ENCODE measurements at regions not wholly inside any gene's neighbourhood (a gene's known extent, or its start where the extent isn't known, plus 50 kb on each side); places are given as distances from the start of the nearest gene placed in this dataset.

- Mint-ChIP-seq H3K36me3 (ENCODE audit: low read depth, unreplicated experiment) (no peaks in the 10 kb centered on the region), H3K4me1 (ENCODE audit: low read depth, unreplicated experiment) (no peaks in the 10 kb centered on the region), H3K27me3 (ENCODE audit: low read depth, unreplicated experiment) (no peaks in the 10 kb centered on the region), H3K27ac (ENCODE audit: unreplicated experiment) (no peak overlapping the region), H3K9me3 (ENCODE audit: unreplicated experiment) (peaks cover 4% of the 10 kb centered on the region), H3K4me3 (ENCODE audit: unreplicated experiment) (no peak overlapping the region)
- no peak overlapping the region for H3K9ac ChIP-seq (ENCODE audit: low read length)
- no peak overlapping the region for H2AFZ ChIP-seq (ENCODE audit: low read depth, low read length)
- no peak for TF ChIP-seq CTCF (IDR thresholded peaks at IDR 0.05; ENCODE audit: insufficient read depth, low read depth, low read length)
- no peak for TF ChIP-seq EZH2 (IDR thresholded peaks at IDR 0.05; ENCODE audit: insufficient read depth, low read length)
- H4K20me1 ChIP-seq (ENCODE audit: insufficient read depth, low read length): no peaks in the 10 kb centered on the region
- no peaks in the 10 kb centered on the region for H3K9me3 ChIP-seq (ENCODE audit: insufficient read depth, low read depth, low read length)
- no peaks in the 10 kb centered on the region for H3K4me1 ChIP-seq (ENCODE audit: insufficient read depth, low read length)
- H3K36me3 ChIP-seq (ENCODE audit: insufficient read depth, low read length): no peaks in the 10 kb centered on the region
- FAIRE-seq (no peak), DNase-seq (ENCODE audit: low read depth) (no peak)
- H3K27me3 ChIP-seq (ENCODE audit: insufficient read depth, low read length): no peaks in the 10 kb centered on the region
- H3K79me2 ChIP-seq (ENCODE audit: insufficient read depth, low read length): no peaks in the 10 kb centered on the region
- H3K4me2 ChIP-seq (ENCODE audit: low read length): no peak overlapping the region
- no peak overlapping the region for H3K4me3 ChIP-seq (ENCODE audit: insufficient read depth, low read depth, low read length)
- H3K27ac ChIP-seq (ENCODE audit: low read depth, low read length): no peak overlapping the region
Observed at GRCh38 chr3:3606321-3606720, 192.9 kb upstream of the LRRN1 start.

GRCh38 chr3:3605226-3605625 lies 194.0 kb upstream of the LRRN1 start:
- no peaks in the 10 kb centered on the region for H3K4me1 Mint-ChIP-seq (ENCODE audit: low read depth, unreplicated experiment)
- H2AFZ ChIP-seq (ENCODE audit: low read depth, low read length): no peak overlapping the region
- H3K36me3 Mint-ChIP-seq (ENCODE audit: low read depth, unreplicated experiment): no peaks in the 10 kb centered on the region
- no peak overlapping the region for H3K27ac Mint-ChIP-seq (ENCODE audit: unreplicated experiment)
- H3K9me3 ChIP-seq (ENCODE audit: insufficient read depth, low read depth, low read length): no peaks in the 10 kb centered on the region
- H4K20me1 ChIP-seq (ENCODE audit: insufficient read depth, low read length): no peaks in the 10 kb centered on the region
- no peaks in the 10 kb centered on the region for H3K79me2 ChIP-seq (ENCODE audit: insufficient read depth, low read length)
- H3K9ac ChIP-seq (ENCODE audit: low read length): no peak overlapping the region
- no peak overlapping the region for H3K4me2 ChIP-seq (ENCODE audit: low read length)
- FAIRE-seq: no peak
- no peaks in the 10 kb centered on the region for H3K27me3 Mint-ChIP-seq (ENCODE audit: low read depth, unreplicated experiment)
- no peaks in the 10 kb centered on the region for H3K27me3 ChIP-seq (ENCODE audit: insufficient read depth, low read length)
- peak; percentile 70 for DNase-seq (ENCODE audit: low read depth)
- H3K4me3 ChIP-seq (ENCODE audit: insufficient read depth, low read depth, low read length): no peak overlapping the region
- H3K9me3 Mint-ChIP-seq (ENCODE audit: unreplicated experiment): peaks cover 7% of the 10 kb centered on the region
- no peaks in the 10 kb centered on the region for H3K36me3 ChIP-seq (ENCODE audit: insufficient read depth, low read length)
- no peak overlapping the region for H3K4me3 Mint-ChIP-seq (ENCODE audit: unreplicated experiment)
- no peak overlapping the region for H3K27ac ChIP-seq (ENCODE audit: low read depth, low read length)
- no peaks in the 10 kb centered on the region for H3K4me1 ChIP-seq (ENCODE audit: insufficient read depth, low read length)
- TF ChIP-seq EZH2 (IDR thresholded peaks at IDR 0.05; ENCODE audit: insufficient read depth, low read length): no peak
- TF ChIP-seq CTCF (IDR thresholded peaks at IDR 0.05; ENCODE audit: insufficient read depth, low read depth, low read length): no peak

DNA sequence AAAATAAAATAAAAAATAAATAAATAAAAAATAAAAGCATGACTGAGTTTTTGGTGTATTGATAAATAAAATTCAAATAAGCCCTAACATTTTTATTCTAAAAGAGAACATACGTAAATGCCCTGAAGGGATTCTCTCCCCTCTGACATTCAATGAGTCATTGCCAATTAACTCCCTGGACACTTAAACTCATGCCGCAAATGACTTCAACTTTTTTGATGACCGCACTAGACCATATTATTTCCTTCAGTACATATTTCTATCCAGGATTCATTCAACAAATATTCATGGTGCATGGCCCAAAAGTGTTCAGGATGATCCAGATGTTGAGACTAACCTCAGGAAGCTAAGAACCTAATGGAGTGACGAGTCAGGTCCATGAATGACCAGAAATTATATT lies 195.9 kb upstream of the LRRN1 start:
- no peaks in the 10 kb centered on the region for H3K27me3 Mint-ChIP-seq (ENCODE audit: low read depth, unreplicated experiment)
- no peak overlapping the region for H3K4me3 ChIP-seq (ENCODE audit: insufficient read depth, low read depth, low read length)
- no peaks in the 10 kb centered on the region for H3K36me3 ChIP-seq (ENCODE audit: insufficient read depth, low read length)
- no peaks in the 10 kb centered on the region for H3K36me3 Mint-ChIP-seq (ENCODE audit: low read depth, unreplicated experiment)
- FAIRE-seq (no peak), DNase-seq (ENCODE audit: low read depth) (peak; percentile 52)
- no peak overlapping the region for H2AFZ ChIP-seq (ENCODE audit: low read depth, low read length)
- H3K9ac ChIP-seq (ENCODE audit: low read length): no peak overlapping the region
- no peaks in the 10 kb centered on the region for H3K27me3 ChIP-seq (ENCODE audit: insufficient read depth, low read length)
- H3K4me2 ChIP-seq (ENCODE audit: low read length): no peak overlapping the region
- H4K20me1 ChIP-seq (ENCODE audit: insufficient read depth, low read length): no peaks in the 10 kb centered on the region
- H3K4me3 Mint-ChIP-seq (ENCODE audit: unreplicated experiment): no peak overlapping the region
- no peak overlapping the region for H3K27ac ChIP-seq (ENCODE audit: low read depth, low read length)
- no peaks in the 10 kb centered on the region for H3K9me3 ChIP-seq (ENCODE audit: insufficient read depth, low read depth, low read length)
- H3K79me2 ChIP-seq (ENCODE audit: insufficient read depth, low read length): no peaks in the 10 kb centered on the region
- H3K27ac Mint-ChIP-seq (ENCODE audit: unreplicated experiment): no peak overlapping the region
- TF ChIP-seq EZH2 (IDR thresholded peaks at IDR 0.05; ENCODE audit: insufficient read depth, low read length): no peak
- no peak for TF ChIP-seq CTCF (IDR thresholded peaks at IDR 0.05; ENCODE audit: insufficient read depth, low read depth, low read length)
- H3K9me3 Mint-ChIP-seq (ENCODE audit: unreplicated experiment): peaks cover 7% of the 10 kb centered on the region
- H3K4me1 ChIP-seq (ENCODE audit: insufficient read depth, low read length): no peaks in the 10 kb centered on the region
- no peaks in the 10 kb centered on the region for H3K4me1 Mint-ChIP-seq (ENCODE audit: low read depth, unreplicated experiment)
